Loucy (cell line): ENCODE measurements at regions not wholly inside any gene's neighbourhood (a gene's known extent, or its start where the extent isn't known, plus 50 kb on each side); places are given as distances from the start of the nearest gene placed in this dataset.

Source experiments
- EZH2phosphoT487 ChIP-seq: fragments of 200-600 bp; IDR thresholded peaks from 2 replicates; pipeline ENCODE4 v1.6.1; 2018; ENCODE audit warnings: antibody characterized with exemption, mild to moderate bottlenecking, moderate library complexity, borderline replicate concordance
- TF ChIP-seq, protein P1 (sequence below): fragments of 200-600 bp; sonication (generic); conservative IDR thresholded peaks from 2 replicates; pipeline ENCODE4 v1.5.1; 2014; ENCODE audit warnings: mild to moderate bottlenecking, antibody characterized with exemption, low read length

DNA sequence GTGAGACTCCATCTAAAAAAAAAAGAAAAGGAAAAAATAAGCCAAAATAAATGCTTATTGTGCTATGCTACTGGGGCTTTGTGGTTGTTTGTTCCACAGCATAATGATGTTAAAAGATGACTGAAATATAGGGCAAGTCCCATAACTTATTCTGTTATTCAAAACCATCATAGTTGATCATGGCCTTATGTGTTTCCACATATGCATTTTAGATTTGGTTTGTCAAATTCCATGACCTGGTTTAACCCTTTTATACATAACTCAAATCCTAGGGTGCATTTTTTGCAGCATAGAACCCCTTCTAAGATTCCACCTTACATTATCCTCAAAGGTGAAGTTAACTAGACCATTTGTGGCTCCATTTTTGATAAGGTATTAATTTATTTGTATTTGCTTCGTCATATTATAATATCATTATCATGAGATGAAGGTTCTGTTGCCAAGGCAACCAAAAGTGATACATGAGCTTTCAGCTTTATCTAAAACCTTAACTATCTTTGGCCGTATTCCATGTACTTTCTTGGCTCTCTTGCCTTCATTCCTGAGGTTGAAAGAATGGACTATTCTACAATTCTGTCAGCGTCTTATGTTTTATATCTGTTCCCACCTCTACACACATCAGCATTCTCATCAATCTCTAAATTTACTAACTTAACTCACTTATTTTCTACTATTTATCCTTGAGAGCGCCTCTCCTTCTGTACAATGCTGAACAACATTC, 138.7 kb upstream of the DYRK2 start:
- TF ChIP-seq, protein P1, sequence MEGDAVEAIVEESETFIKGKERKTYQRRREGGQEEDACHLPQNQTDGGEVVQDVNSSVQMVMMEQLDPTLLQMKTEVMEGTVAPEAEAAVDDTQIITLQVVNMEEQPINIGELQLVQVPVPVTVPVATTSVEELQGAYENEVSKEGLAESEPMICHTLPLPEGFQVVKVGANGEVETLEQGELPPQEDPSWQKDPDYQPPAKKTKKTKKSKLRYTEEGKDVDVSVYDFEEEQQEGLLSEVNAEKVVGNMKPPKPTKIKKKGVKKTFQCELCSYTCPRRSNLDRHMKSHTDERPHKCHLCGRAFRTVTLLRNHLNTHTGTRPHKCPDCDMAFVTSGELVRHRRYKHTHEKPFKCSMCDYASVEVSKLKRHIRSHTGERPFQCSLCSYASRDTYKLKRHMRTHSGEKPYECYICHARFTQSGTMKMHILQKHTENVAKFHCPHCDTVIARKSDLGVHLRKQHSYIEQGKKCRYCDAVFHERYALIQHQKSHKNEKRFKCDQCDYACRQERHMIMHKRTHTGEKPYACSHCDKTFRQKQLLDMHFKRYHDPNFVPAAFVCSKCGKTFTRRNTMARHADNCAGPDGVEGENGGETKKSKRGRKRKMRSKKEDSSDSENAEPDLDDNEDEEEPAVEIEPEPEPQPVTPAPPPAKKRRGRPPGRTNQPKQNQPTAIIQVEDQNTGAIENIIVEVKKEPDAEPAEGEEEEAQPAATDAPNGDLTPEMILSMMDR = no peak
- TF ChIP-seq EZH2phosphoT487 = no peak
